ENCODE measurements at regions not wholly inside any gene's neighbourhood (a gene's known extent, or its start where the extent isn't known, plus 50 kb on each side); places are given as distances from the start of the nearest gene placed in this dataset.

- peaks cover 6% of the 10 kb centered on the region for H3K27me3 ChIP-seq (ENCODE audit: control insufficient read depth, insufficient read depth, low read length)
- no peaks in the 10 kb centered on the region for H3K9me3 ChIP-seq (replicated peaks; ENCODE audit: control insufficient read depth, low read depth, low read length)
- H3K4me1 ChIP-seq (ENCODE audit: control insufficient read depth, insufficient read depth, low read length) = peaks cover 54% of the 10 kb centered on the region
- no peak for DNase-seq
- H3K36me3 ChIP-seq (ENCODE audit: control insufficient read depth, insufficient read depth, low read length) = no peaks in the 10 kb centered on the region
- H3K4me3 ChIP-seq (ENCODE audit: low read length) = no peak overlapping the region
- 57% methylated on average over 2 of the region's 7 CpGs for WGBS (ENCODE audit: insufficient coverage)
- no peak overlapping the region for H3K27ac ChIP-seq (ENCODE audit: low read length)
These were observed 232.4 kb downstream of the MIAT start for GRCh38 chr22:26889802-26890201.

GRCh38 chr22:26890870-26891269, 233.5 kb downstream of the MIAT start:
- Histone ChIP-seq H3K36me3 (ENCODE audit: control insufficient read depth, insufficient read depth, low read length) (no peaks in the 10 kb centered on the region), H3K27me3 (ENCODE audit: control insufficient read depth, insufficient read depth, low read length) (peaks cover 6% of the 10 kb centered on the region), H3K4me1 (ENCODE audit: control insufficient read depth, insufficient read depth, low read length) (peaks cover 44% of the 10 kb centered on the region), H3K9me3 (replicated peaks; ENCODE audit: control insufficient read depth, low read depth, low read length) (no peaks in the 10 kb centered on the region), H3K27ac (ENCODE audit: low read length) (no peak overlapping the region), H3K4me3 (ENCODE audit: low read length) (no peak overlapping the region)
- no peak for DNase-seq
- 54% methylated on average over 4 of the region's 5 CpGs for WGBS (ENCODE audit: insufficient coverage)

- DNase-seq = peak; percentile 63
- Histone ChIP-seq H3K27ac (ENCODE audit: low read length) (no peak overlapping the region), H3K4me1 (ENCODE audit: control insufficient read depth, insufficient read depth, low read length) (peaks cover 40% of the 10 kb centered on the region), H3K27me3 (ENCODE audit: control insufficient read depth, insufficient read depth, low read length) (peaks cover 6% of the 10 kb centered on the region), H3K4me3 (ENCODE audit: low read length) (no peak overlapping the region), H3K9me3 (replicated peaks; ENCODE audit: control insufficient read depth, low read depth, low read length) (no peaks in the 10 kb centered on the region), H3K36me3 (ENCODE audit: control insufficient read depth, insufficient read depth, low read length) (no peaks in the 10 kb centered on the region)
- WGBS (ENCODE audit: insufficient coverage) = 57% methylated on average over 3 of the region's 3 CpGs
These were observed 234.0 kb downstream of the MIAT start for GRCh38 chr22:26891429-26891828.

- peak; percentile 81 for DNase-seq
- no peak overlapping the region for H3K4me3 ChIP-seq (ENCODE audit: low read length)
- H3K27me3 ChIP-seq (ENCODE audit: control insufficient read depth, insufficient read depth, low read length) = peaks cover 6% of the 10 kb centered on the region
- no peaks in the 10 kb centered on the region for H3K36me3 ChIP-seq (ENCODE audit: control insufficient read depth, insufficient read depth, low read length)
- H3K4me1 ChIP-seq (ENCODE audit: control insufficient read depth, insufficient read depth, low read length) = peaks cover 30% of the 10 kb centered on the region
- H3K27ac ChIP-seq (ENCODE audit: low read length) = peak overlapping the region; percentile 63
- 57% methylated on average over 8 of the region's 20 CpGs for WGBS (ENCODE audit: insufficient coverage)
- no peaks in the 10 kb centered on the region for H3K9me3 ChIP-seq (replicated peaks; ENCODE audit: control insufficient read depth, low read depth, low read length)
These were observed 235.0 kb downstream of the MIAT start for GRCh38 chr22:26892166-26893041.

GRCh38 chr22:26893173-26894110, 236.1 kb downstream of the MIAT start:
- H3K27ac ChIP-seq (ENCODE audit: low read length) = no peak overlapping the region
- peaks cover 24% of the 10 kb centered on the region for H3K4me1 ChIP-seq (ENCODE audit: control insufficient read depth, insufficient read depth, low read length)
- no peak overlapping the region for H3K4me3 ChIP-seq (ENCODE audit: low read length)
- DNase-seq = no peak
- 63% methylated on average over 6 of the region's 18 CpGs for WGBS (ENCODE audit: insufficient coverage)
- H3K9me3 ChIP-seq (replicated peaks; ENCODE audit: control insufficient read depth, low read depth, low read length) = peaks cover 1% of the 10 kb centered on the region
- peaks cover 9% of the 10 kb centered on the region for H3K27me3 ChIP-seq (ENCODE audit: control insufficient read depth, insufficient read depth, low read length)
- no peaks in the 10 kb centered on the region for H3K36me3 ChIP-seq (ENCODE audit: control insufficient read depth, insufficient read depth, low read length)

- Histone ChIP-seq H3K27ac (ENCODE audit: low read length) (no peak overlapping the region), H3K4me1 (ENCODE audit: control insufficient read depth, insufficient read depth, low read length) (peaks cover 24% of the 10 kb centered on the region), H3K4me3 (ENCODE audit: low read length) (no peak overlapping the region), H3K9me3 (replicated peaks; ENCODE audit: control insufficient read depth, low read depth, low read length) (peaks cover 4% of the 10 kb centered on the region), H3K27me3 (ENCODE audit: control insufficient read depth, insufficient read depth, low read length) (peaks cover 10% of the 10 kb centered on the region), H3K36me3 (ENCODE audit: control insufficient read depth, insufficient read depth, low read length) (no peaks in the 10 kb centered on the region)
- WGBS (ENCODE audit: insufficient coverage) = 75% methylated on average over 1 of the region's 5 CpGs
- DNase-seq = no peak
These were observed 237.0 kb downstream of the MIAT start for GRCh38 chr22:26894362-26894761.

GRCh38 chr22:26894766-26895485, 237.5 kb downstream of the MIAT start:
- WGBS (ENCODE audit: insufficient coverage) = 61% methylated on average over 3 of the region's 5 CpGs
- Histone ChIP-seq H3K9me3 (replicated peaks; ENCODE audit: control insufficient read depth, low read depth, low read length) (peaks cover 4% of the 10 kb centered on the region), H3K27ac (ENCODE audit: low read length) (no peak overlapping the region), H3K4me1 (ENCODE audit: control insufficient read depth, insufficient read depth, low read length) (peaks cover 24% of the 10 kb centered on the region), H3K36me3 (ENCODE audit: control insufficient read depth, insufficient read depth, low read length) (no peaks in the 10 kb centered on the region), H3K27me3 (ENCODE audit: control insufficient read depth, insufficient read depth, low read length) (peaks cover 10% of the 10 kb centered on the region), H3K4me3 (ENCODE audit: low read length) (no peak overlapping the region)
- no peak for DNase-seq

GRCh38 chr22:26897384-26897783, 240.0 kb downstream of the MIAT start:
- H3K27ac ChIP-seq (ENCODE audit: low read length) = no peak overlapping the region
- peaks cover 4% of the 10 kb centered on the region for H3K9me3 ChIP-seq (replicated peaks; ENCODE audit: control insufficient read depth, low read depth, low read length)
- peaks cover 27% of the 10 kb centered on the region for H3K27me3 ChIP-seq (ENCODE audit: control insufficient read depth, insufficient read depth, low read length)
- H3K4me1 ChIP-seq (ENCODE audit: control insufficient read depth, insufficient read depth, low read length) = peaks cover 14% of the 10 kb centered on the region
- no peak for DNase-seq
- no peak overlapping the region for H3K4me3 ChIP-seq (ENCODE audit: low read length)
- 89% methylated on average over 1 of the region's 1 CpG for WGBS (ENCODE audit: insufficient coverage)
- H3K36me3 ChIP-seq (ENCODE audit: control insufficient read depth, insufficient read depth, low read length) = no peaks in the 10 kb centered on the region

GRCh38 chr22:26898946-26899605, 241.7 kb downstream of the MIAT start:
- no peak overlapping the region for H3K4me3 ChIP-seq (ENCODE audit: low read length)
- no peak for DNase-seq

More at GRCh38 chr22:26898946-26899605, 241.7 kb downstream of the MIAT start:
- 42% methylated on average over 4 of the region's 8 CpGs for WGBS (ENCODE audit: insufficient coverage)
- Histone ChIP-seq H3K27me3 (ENCODE audit: control insufficient read depth, insufficient read depth, low read length) (peaks cover 33% of the 10 kb centered on the region), H3K9me3 (replicated peaks; ENCODE audit: control insufficient read depth, low read depth, low read length) (peaks cover 4% of the 10 kb centered on the region), H3K36me3 (ENCODE audit: control insufficient read depth, insufficient read depth, low read length) (no peaks in the 10 kb centered on the region), H3K4me1 (ENCODE audit: control insufficient read depth, insufficient read depth, low read length) (peaks cover 4% of the 10 kb centered on the region), H3K27ac (ENCODE audit: low read length) (no peak overlapping the region)
